KOPT-K1 (cell line): ENCODE measurements at regions not wholly inside any gene's neighbourhood (a gene's known extent, or its start where the extent isn't known, plus 50 kb on each side); places are given as distances from the start of the nearest gene placed in this dataset.

Experiments used
- H3K27ac ChIP-seq: fragments of 200-600 bp; sonication (generic); 2 replicates; pipeline ENCODE4 v1.5.1; 2016; ENCODE audit warnings: antibody characterized with exemption, mild to moderate bottlenecking, low read depth, low read length; ENCODE audit not compliant: poor library complexity, severe bottlenecking
- H3K36me3 ChIP-seq: fragments of 200-600 bp; sonication (generic); 2 replicates; pipeline ENCODE4 v1.5.1; 2017; ENCODE audit warnings: antibody characterized with exemption, mild to moderate bottlenecking, low read length, moderate library complexity; ENCODE audit not compliant: insufficient read depth
- H3K9me3 ChIP-seq: fragments of 200-600 bp; sonication (generic); 2 replicates; pipeline ENCODE4 v1.5.1; 2017; ENCODE audit warnings: antibody characterized with exemption, low read length, mild to moderate bottlenecking; ENCODE audit not compliant: insufficient read depth, poor library complexity, severe bottlenecking

GRCh38 chrX:2618516-2618915 is 72.6 kb upstream of the CD99 start:
- H3K27ac ChIP-seq = no peak overlapping the region
- peaks cover 97% of the 10 kb centered on the region for H3K36me3 ChIP-seq
- no peaks in the 10 kb centered on the region for H3K9me3 ChIP-seq

GRCh38 chrX:2614911-2615310 is 76.2 kb upstream of the CD99 start:
- Histone ChIP-seq H3K36me3 (peaks cover 85% of the 10 kb centered on the region), H3K9me3 (no peaks in the 10 kb centered on the region), H3K27ac (no peak overlapping the region)

- Histone ChIP-seq H3K36me3 (peaks cover 41% of the 10 kb centered on the region), H3K27ac (peak overlapping the region; percentile 95), H3K9me3 (no peaks in the 10 kb centered on the region)
Measured at GRCh38 chrX:2610246-2611170, 80.6 kb upstream of the CD99 start.

- Histone ChIP-seq H3K27ac (peak overlapping the region; percentile 95), H3K36me3 (peaks cover 32% of the 10 kb centered on the region)
Measured at GRCh38 chrX:2609431-2610238, 81.5 kb upstream of the CD99 start.

GRCh38 chrX:2608638-2609430 is 82.3 kb upstream of the CD99 start:
- Histone ChIP-seq H3K36me3 (peaks cover 24% of the 10 kb centered on the region), H3K9me3 (no peaks in the 10 kb centered on the region), H3K27ac (peak overlapping the region; percentile 95)

More at GRCh38 chrX:2609431-2610238, 81.5 kb upstream of the CD99 start:
- H3K9me3 ChIP-seq = no peaks in the 10 kb centered on the region

GRCh38 chrX:2607113-2607512 is 84.0 kb upstream of the CD99 start:
- H3K27ac ChIP-seq = no peak overlapping the region
- H3K9me3 ChIP-seq = no peaks in the 10 kb centered on the region
- H3K36me3 ChIP-seq = peaks cover 20% of the 10 kb centered on the region

- Histone ChIP-seq H3K27ac (no peak overlapping the region), H3K36me3 (peaks cover 38% of the 10 kb centered on the region), H3K9me3 (no peaks in the 10 kb centered on the region)
Measured at GRCh38 chrX:2600564-2600963, 90.5 kb upstream of the CD99 start.

- H3K36me3 ChIP-seq = peaks cover 27% of the 10 kb centered on the region; the same call in 1 of the 2 replicates
- H3K27ac ChIP-seq = no peak overlapping the region
- H3K9me3 ChIP-seq = no peaks in the 10 kb centered on the region
Measured at GRCh38 chrX:2596555-2597255, 94.4 kb upstream of the CD99 start.

GRCh38 chrX:2596045-2596444 is 95.0 kb upstream of the CD99 start:
- no peaks in the 10 kb centered on the region for H3K9me3 ChIP-seq
- H3K36me3 ChIP-seq = peaks cover 24% of the 10 kb centered on the region; the same call in 1 of the 2 replicates
- no peak overlapping the region for H3K27ac ChIP-seq

GRCh38 chrX:2595258-2595657 is 94.5 kb upstream of the DHRSX start:
- Histone ChIP-seq H3K27ac (no peak overlapping the region), H3K36me3 (peaks cover 17% of the 10 kb centered on the region; the same call in 1 of the 2 replicates), H3K9me3 (no peaks in the 10 kb centered on the region)

- Histone ChIP-seq H3K9me3 (no peaks in the 10 kb centered on the region), H3K27ac (no peak overlapping the region), H3K36me3 (peaks cover 16% of the 10 kb centered on the region; the same call in 1 of the 2 replicates)
Measured at GRCh38 chrX:2594491-2594890, 93.7 kb upstream of the DHRSX start.

GRCh38 chrX:2592279-2592678 is 91.5 kb upstream of the DHRSX start:
- no peak overlapping the region for H3K27ac ChIP-seq
- peaks cover 16% of the 10 kb centered on the region; the same call in 1 of the 2 replicates for H3K36me3 ChIP-seq
- no peaks in the 10 kb centered on the region for H3K9me3 ChIP-seq

GRCh38 chrX:2589186-2590020 is 88.6 kb upstream of the DHRSX start:
- H3K36me3 ChIP-seq = no peaks in the 10 kb centered on the region
- no peaks in the 10 kb centered on the region for H3K9me3 ChIP-seq
- no peak overlapping the region for H3K27ac ChIP-seq
